SH-SY5Y (cell line): ENCODE measurements at regions not wholly inside any gene's neighbourhood (a gene's known extent, or its start where the extent isn't known, plus 50 kb on each side); places are given as distances from the start of the nearest gene placed in this dataset.

Experiments
- GATA2 ChIP-seq: IDR thresholded peaks from 2 replicates; pipeline ENCODE4 v1.6.1; 2011; ENCODE audit warnings: mild to moderate bottlenecking, low read depth, low read length
- GATA3 ChIP-seq: IDR thresholded peaks from 2 replicates; pipeline ENCODE4 v1.6.1; 2011; ENCODE audit warnings: low read depth, mild to moderate bottlenecking, low read length, moderate library complexity

DNA sequence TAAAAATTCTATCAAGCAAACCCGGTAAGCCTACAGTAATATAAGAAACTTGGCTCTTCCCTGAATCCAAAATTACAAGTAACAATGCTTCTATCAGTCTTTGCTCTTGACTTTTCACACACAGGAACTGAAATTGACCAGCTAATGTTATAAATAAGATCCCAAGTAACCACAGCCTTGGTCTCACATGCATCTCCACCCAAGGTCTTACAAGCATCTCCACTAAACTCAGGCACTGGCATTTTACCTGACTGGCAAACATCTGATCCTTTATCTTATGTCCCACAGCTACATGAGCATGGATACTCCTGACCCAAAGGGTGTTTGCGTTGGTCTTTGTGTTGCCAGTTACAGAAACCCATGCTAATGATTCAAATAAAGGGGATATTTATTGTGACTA is 302.3 kb upstream of the EPHA4 start:
- TF ChIP-seq GATA2, result no peak
- no peak for TF ChIP-seq GATA3

DNA sequence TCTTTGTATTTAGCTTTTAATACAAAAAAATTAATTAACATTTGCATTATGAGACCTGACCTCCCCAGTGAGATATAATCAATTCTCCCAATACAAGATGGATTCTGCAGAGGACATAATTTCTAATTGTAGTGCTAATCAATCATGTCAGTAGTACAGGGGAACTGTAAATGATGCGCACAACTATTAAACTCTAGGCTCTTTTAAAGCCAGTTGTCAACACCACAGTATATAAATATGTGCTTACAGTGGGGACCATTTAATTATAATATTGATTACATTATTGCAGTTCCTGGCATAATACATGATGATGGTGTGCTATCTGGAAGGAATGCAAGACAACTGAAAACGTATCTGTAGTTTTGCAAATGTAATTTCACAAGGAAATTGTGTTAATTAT is 285.6 kb upstream of the EPHA4 start:
- TF ChIP-seq GATA3 (no peak), GATA2 (no peak)

DNA sequence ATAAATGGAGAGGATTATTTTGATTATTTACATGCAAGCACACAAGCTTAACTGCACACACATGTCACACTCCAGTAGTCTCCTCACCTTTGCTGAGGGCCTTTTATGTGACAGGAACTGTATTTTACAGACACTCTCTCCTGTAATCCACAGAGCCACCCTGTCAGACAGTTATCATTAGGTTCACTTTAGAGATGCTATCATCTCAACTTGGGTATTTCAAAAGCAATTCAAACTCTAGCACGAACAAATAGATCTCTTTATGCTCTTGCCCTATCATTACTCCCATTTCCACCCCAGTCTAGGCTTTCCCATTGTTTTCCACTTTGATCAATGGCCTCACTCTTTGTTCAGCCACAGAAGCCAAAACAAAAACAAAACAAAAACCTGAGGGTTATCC is 281.2 kb upstream of the EPHA4 start:
- no peak for TF ChIP-seq GATA3
- no peak for TF ChIP-seq GATA2

DNA sequence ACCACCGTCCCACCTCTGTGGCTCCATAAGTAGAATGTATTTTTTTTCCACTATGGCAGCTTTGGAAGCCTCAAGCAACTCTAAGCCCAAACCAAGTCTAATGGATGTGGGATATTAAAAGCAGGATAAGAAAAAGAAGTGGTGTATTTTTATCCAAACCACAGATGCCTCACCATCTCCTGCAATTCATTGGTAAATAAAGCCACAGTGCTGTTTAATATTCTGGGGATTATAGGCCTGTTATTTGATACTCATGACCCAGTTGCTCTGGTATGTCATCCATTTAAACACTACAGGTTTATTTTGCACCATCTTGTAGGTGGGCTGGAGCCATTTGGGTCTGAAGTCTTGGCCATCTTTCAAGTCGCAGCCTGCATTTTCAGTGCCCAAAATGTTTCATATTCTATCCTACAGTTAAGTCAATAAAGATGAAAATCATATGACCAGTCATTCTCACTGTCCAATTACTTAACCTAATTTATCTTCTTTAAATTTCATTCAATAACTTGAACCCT is 279.5 kb upstream of the EPHA4 start:
- TF ChIP-seq GATA2, result no peak
- TF ChIP-seq GATA3, result no peak

DNA sequence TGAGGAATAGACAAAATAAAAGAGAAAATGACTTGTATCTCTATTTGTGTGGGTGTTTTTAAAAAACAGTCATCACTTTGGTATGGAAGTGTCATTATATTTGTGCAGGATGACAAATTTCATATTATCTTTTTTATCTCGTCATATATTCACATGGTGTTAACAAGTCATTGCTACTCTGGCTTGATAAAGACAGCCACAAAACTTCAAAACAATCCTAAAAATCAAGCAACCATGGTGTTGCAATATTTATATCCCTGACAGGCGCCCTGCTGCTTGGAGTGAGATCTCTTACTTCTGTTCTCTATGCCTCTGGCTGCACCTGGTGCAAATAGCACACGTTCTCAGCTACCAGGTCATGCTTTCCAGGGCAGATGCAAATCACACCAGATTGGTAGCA is 278.0 kb upstream of the EPHA4 start:
- no peak for TF ChIP-seq GATA2
- no peak for TF ChIP-seq GATA3

DNA sequence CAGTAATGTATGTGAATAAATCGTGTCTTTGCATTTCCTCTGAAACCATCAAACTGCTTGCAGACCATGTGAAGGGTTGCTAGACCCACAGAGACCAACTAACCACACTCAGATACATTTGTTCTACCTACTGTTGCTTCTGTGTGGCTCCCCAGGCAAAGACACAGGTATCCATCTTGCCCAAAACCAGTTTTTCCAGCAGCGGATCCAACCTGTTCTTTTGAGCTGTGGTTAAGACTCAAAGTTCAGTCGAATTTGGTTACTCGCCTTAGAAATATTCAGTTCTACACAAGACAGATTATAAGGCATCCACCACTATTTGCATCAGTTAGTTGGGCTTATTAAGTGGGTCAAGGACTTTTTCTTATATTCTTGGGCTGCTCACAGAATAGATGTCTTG is 276.2 kb upstream of the EPHA4 start:
- TF ChIP-seq GATA3 (no peak), GATA2 (no peak)

DNA sequence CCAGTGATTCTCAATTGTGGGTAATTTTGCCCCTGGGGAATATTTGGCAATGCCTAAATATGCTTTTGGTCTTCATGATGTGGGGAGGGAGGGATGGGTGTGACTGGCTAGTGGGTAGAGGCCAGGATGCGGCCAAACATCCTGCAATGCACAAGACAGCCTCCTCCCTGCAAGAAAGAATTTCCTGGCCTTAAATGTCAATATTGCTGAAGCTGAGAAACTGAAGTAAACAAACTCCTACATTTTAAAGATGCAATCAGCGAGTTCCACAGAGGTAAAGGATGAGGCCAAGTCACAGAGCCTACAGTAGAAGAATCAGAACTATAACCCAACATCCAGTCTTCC is 272.9 kb upstream of the EPHA4 start:
- no peak for TF ChIP-seq GATA3
- TF ChIP-seq GATA2, result no peak

DNA sequence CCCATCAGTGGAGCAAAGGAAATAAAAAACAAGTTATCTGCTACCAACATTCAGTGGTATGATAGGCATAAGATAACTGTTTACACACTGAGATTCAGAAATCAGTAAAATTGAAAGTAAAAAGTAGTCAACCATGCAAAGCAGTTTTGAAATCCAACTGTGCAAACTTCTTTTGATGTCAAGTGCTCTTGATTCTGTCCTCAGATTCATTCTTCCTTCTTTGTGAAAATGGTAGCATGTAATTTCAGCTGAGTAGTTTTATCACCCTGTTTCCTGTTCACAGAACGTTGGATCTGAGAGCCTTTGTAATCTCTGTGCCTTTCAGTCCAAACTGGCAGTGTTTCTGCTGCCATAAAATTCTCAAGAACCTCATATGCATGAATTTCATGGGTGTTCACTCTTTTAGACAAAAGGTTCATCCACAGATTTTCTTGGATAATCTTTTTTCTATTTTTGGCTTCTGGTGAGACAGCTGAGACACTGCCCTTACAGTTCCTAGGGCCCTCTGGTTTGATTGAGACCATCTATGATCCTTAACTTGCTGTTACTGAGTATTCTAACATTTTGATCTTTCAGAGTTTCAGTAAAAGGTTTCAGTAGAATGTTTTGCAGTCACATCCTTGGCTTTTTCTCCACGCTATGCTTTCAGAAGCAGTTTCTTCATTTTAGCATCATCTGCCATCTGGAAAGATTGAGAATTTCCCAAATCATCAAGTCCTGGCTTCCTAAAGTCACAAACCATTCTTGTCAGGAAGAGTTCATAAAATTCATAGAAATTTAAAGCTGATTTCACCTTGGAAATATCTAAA is 272.3 kb upstream of the EPHA4 start:
- TF ChIP-seq GATA3, result no peak
- TF ChIP-seq GATA2, result no peak

DNA sequence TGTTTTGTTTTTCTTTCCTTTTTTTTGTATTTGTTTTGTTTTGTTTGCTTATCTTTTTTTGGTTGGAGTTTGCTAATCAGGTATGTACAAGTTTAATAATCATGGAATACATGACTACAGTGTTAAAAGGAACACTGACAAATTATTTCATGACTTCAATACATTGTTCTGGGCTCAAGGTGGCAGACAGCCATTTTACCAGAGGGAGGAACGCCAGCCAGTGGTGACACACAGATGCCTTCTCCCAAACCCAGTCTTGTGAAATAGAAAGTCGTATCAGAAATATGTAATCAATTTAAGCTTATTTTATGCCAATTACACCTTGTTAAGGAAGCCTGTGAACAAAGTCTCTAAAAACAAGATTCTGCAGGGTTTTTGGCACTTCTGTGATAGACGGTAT is 264.0 kb upstream of the EPHA4 start:
- no peak for TF ChIP-seq GATA3
- no peak for TF ChIP-seq GATA2

DNA sequence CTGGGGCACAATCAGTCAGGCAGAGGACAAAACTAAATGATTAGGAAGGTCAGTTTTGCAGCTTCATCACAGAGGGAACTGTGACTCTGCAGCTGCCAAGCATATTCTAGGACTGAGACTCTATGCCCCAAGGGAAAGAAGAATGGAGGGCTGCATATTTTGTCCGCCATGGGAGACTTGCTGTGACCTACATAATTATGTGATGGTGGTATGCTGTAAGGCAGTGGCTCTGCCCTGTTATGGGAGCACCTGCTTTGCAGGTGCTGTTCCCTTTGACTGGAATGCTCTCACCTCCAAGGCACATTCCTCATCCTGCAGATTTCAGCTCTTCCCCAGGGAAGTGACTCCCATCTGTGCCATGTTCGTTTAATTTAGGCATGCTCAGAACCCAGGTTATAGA is 261.9 kb upstream of the EPHA4 start:
- TF ChIP-seq GATA2 (no peak), GATA3 (no peak)

DNA sequence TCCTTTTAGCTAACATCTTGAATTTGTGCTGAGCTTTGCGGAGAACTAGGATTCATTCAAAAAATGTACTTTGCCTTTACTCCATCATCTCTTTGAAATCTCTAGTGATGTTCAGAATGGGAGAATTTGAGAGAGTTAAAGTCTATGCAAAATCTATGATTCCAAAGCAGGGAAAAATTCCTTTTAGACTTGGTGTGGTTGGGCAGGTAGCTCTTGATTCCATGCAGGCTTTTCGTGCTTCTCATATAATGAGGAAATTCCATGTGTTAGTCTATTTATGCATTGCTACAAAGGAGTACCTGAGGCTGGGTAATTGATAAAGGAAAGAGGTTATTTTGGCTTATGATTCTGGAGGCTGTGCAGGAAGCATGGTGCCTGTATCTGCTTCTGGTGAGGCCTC is 258.9 kb upstream of the EPHA4 start:
- TF ChIP-seq GATA3 (no peak), GATA2 (no peak)

DNA sequence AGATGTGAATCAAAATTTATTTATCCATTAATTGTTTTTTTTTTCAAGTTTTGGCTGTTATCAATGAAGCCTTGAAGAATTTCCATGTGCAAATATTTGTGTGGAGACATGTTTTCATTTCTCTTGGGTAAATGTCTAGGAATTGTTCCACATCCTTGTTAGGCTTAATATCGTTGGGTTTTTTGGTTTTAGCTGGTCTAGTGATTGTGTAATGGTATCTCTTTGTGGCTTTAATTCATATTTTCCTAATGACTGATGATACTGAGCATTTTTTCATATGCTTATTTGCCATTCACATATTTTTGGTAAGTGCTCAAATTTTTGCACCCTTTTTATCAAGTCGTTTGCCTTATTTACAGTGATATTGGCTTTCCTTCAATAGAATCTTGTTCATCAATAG is 250.3 kb upstream of the EPHA4 start:
- TF ChIP-seq GATA3 (no peak), GATA2 (no peak)

DNA sequence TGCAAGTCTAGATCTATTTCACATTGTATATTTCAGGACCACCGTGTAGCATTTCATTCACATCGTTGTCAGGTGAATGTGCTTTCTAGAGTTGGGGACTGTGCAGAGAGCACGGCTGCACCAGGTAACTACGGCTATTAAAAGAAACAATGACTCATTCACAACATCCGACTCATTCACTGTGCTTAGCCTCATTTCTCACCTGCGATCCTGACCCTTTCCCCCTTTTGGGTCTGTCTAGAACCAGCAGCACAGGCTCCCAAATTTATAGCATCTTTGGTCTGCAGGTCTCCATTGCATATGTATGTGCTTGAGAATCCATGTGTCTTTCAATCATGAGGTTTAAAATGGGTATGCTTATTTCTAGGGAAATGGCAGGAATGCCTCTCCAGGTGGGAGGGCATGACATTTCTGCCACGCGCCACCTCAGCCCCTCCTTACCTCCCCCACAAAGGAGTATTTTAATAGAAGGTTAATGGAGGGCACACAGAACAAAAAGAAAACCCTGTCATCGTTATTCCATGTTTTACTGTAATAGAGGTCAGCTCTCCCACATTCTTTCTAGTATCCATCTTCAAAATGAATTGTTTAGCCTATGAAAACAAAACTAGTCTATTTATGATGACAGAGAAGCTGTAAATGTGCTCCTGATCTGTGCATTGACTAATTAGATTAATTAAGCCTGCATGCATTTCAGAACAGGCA is 246.7 kb upstream of the EPHA4 start:
- TF ChIP-seq GATA3 (no peak), GATA2 (no peak)

DNA sequence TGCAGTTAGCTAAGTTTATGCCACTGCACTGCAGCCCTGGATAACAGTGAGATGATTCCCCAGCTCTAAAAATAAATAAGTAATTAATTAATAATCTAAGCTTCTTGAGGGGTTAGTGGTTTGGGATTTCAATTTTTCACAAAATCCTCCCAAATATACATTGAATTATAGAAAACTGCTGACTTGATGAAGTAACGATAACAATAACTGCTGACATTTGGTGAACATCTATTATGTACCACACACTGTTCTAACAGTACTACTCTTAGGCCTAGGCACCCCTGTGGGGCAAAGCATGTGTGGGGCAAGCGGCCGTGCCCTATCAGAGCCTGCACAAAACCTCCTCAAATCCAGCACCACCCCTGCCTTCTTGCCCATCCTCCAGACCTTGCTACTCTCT is 245.8 kb upstream of the EPHA4 start:
- TF ChIP-seq GATA3, result no peak
- no peak for TF ChIP-seq GATA2

DNA sequence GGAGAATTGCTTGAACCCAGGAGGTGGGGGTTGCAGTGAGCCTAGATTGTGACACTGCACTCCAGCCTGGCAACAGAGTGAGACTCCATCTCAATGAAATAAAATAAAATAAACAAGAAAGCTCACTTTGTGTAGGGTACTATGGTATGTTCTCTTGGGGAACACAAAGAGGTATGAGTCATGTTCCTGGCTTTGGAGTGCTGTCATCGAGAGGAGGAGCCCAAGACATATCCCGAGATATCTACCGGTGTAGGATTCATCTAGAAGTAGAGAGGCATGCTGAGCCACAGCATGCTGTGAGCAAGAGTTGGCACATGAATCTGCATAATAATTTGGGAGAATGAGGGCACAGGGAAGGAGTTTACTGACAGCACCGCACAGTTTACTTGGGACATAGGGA is 244.9 kb upstream of the EPHA4 start:
- no peak for TF ChIP-seq GATA2
- TF ChIP-seq GATA3, result no peak

DNA sequence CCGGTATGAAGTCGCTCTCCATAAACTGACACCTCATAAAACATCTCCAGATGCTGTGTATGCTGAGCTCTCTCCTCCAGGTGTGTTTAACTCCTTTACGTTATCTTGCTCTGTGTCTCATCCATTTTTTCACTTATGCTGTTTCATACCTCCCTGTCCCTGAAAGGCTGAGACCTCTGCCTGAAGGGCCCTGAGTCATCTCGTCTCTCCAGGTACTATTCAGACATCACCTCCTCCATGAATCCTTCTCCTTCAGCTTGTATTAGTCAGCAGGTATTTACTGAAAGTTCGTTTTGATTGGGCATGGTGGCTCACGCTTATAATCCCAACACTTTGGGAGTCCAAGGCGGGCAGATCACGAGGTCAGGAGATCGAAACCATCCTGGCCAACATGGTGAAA is 244.5 kb upstream of the EPHA4 start:
- TF ChIP-seq GATA2, result no peak
- no peak for TF ChIP-seq GATA3
